ENCODE measurements at regions not wholly inside any gene's neighbourhood (a gene's known extent, or its start where the extent isn't known, plus 50 kb on each side); places are given as distances from the start of the nearest gene placed in this dataset.

DNA sequence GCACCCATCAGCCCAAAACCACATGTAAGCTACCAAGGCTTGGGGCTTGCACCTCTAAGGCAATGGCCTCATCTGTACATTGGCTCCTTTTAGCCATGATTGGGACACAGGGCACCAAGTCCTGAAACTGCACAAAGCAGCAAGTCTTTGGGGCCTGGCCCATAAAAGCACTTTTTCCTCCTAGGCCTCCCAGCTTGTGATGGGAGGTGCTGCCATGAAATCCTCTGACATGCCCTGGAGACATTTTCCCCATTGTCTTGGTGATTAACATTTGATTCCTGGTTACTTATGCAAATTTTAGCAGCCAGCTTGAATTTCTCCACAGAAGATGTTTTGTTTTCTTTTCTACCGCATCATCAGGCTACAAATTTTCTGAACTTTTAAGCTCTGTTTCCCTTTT lies 58.5 kb upstream of the PABPC4L start:
- Mint-ChIP-seq H3K36me3 (ENCODE audit: low read depth) (peaks cover 26% of the 10 kb centered on the region), H3K27ac (no peak overlapping the region), H3K9me3 (peaks cover 27% of the 10 kb centered on the region), H3K4me3 (no peak overlapping the region), H3K4me1 (peaks cover 2% of the 10 kb centered on the region; the same call in 2 of the 3 replicates), H3K27me3 (ENCODE audit: insufficient read depth, low read depth, poor library complexity) (peaks cover 3% of the 10 kb centered on the region)
- H3K36me3 ChIP-seq (ENCODE audit: insufficient read depth), result no peaks in the 10 kb centered on the region
- peaks cover 6% of the 10 kb centered on the region; the same call in 1 of the 2 replicates for H3K4me1 ChIP-seq (ENCODE audit: insufficient read depth)
- no peak overlapping the region for H2AFZ ChIP-seq
- no peak overlapping the region for H3K27ac ChIP-seq (ENCODE audit: low read depth)
- H3K79me2 ChIP-seq (replicated peaks; ENCODE audit: insufficient read depth), result no peaks in the 10 kb centered on the region
- ATAC-seq (no peak), DNase-seq (ENCODE audit: low spot score) (no peak)
- no peak overlapping the region for H3K4me3 ChIP-seq
- no peaks in the 10 kb centered on the region for H4K20me1 ChIP-seq (replicated peaks; ENCODE audit: insufficient read depth)
- H3K4me2 ChIP-seq, result no peak overlapping the region
- peaks cover 8% of the 10 kb centered on the region; the same call in 1 of the 2 replicates for H3K9me2 ChIP-seq (ENCODE audit: insufficient read depth)
- H3F3A ChIP-seq (replicated peaks; ENCODE audit: low read depth), result no peaks in the 10 kb centered on the region
- no peaks in the 10 kb centered on the region for H3K27me3 ChIP-seq (ENCODE audit: insufficient read depth)
- TF ChIP-seq STAT1 (IDR thresholded peaks at IDR 0.05; ENCODE audit: unreplicated experiment) (no peak), NANOG (IDR thresholded peaks at IDR 0.05; ENCODE audit: borderline replicate concordance) (no peak), EZH2 (IDR thresholded peaks at IDR 0.05; ENCODE audit: low read depth, unreplicated experiment) (no peak), ZNF114 (CRISPR knock-in tag; IDR thresholded peaks at IDR 0.05) (no peak), POLR2AphosphoS5 (IDR thresholded peaks at IDR 0.05; ENCODE audit: low read depth) (no peak), JUNB (IDR thresholded peaks at IDR 0.05; ENCODE audit: unreplicated experiment) (no peak), EZH2phosphoT487 (IDR thresholded peaks at IDR 0.05; ENCODE audit: unreplicated experiment) (no peak), CREB1 (CRISPR knock-in tag; IDR thresholded peaks at IDR 0.05; ENCODE audit: low read depth) (no peak), ZNF331 (CRISPR knock-in tag; IDR thresholded peaks at IDR 0.05; ENCODE audit: low read depth) (no peak)
- TF ChIP-seq, protein P1, sequence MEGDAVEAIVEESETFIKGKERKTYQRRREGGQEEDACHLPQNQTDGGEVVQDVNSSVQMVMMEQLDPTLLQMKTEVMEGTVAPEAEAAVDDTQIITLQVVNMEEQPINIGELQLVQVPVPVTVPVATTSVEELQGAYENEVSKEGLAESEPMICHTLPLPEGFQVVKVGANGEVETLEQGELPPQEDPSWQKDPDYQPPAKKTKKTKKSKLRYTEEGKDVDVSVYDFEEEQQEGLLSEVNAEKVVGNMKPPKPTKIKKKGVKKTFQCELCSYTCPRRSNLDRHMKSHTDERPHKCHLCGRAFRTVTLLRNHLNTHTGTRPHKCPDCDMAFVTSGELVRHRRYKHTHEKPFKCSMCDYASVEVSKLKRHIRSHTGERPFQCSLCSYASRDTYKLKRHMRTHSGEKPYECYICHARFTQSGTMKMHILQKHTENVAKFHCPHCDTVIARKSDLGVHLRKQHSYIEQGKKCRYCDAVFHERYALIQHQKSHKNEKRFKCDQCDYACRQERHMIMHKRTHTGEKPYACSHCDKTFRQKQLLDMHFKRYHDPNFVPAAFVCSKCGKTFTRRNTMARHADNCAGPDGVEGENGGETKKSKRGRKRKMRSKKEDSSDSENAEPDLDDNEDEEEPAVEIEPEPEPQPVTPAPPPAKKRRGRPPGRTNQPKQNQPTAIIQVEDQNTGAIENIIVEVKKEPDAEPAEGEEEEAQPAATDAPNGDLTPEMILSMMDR (conservative IDR thresholded peaks at IDR 0.05; ENCODE audit: low read depth in 2 of 2), result no peak
- TF ChIP-seq, protein P2, sequence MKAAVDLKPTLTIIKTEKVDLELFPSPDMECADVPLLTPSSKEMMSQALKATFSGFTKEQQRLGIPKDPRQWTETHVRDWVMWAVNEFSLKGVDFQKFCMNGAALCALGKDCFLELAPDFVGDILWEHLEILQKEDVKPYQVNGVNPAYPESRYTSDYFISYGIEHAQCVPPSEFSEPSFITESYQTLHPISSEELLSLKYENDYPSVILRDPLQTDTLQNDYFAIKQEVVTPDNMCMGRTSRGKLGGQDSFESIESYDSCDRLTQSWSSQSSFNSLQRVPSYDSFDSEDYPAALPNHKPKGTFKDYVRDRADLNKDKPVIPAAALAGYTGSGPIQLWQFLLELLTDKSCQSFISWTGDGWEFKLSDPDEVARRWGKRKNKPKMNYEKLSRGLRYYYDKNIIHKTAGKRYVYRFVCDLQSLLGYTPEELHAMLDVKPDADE (IDR thresholded peaks at IDR 0.05), result no peak
- TF ChIP-seq, protein P3, sequence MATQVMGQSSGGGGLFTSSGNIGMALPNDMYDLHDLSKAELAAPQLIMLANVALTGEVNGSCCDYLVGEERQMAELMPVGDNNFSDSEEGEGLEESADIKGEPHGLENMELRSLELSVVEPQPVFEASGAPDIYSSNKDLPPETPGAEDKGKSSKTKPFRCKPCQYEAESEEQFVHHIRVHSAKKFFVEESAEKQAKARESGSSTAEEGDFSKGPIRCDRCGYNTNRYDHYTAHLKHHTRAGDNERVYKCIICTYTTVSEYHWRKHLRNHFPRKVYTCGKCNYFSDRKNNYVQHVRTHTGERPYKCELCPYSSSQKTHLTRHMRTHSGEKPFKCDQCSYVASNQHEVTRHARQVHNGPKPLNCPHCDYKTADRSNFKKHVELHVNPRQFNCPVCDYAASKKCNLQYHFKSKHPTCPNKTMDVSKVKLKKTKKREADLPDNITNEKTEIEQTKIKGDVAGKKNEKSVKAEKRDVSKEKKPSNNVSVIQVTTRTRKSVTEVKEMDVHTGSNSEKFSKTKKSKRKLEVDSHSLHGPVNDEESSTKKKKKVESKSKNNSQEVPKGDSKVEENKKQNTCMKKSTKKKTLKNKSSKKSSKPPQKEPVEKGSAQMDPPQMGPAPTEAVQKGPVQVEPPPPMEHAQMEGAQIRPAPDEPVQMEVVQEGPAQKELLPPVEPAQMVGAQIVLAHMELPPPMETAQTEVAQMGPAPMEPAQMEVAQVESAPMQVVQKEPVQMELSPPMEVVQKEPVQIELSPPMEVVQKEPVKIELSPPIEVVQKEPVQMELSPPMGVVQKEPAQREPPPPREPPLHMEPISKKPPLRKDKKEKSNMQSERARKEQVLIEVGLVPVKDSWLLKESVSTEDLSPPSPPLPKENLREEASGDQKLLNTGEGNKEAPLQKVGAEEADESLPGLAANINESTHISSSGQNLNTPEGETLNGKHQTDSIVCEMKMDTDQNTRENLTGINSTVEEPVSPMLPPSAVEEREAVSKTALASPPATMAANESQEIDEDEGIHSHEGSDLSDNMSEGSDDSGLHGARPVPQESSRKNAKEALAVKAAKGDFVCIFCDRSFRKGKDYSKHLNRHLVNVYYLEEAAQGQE (IDR thresholded peaks at IDR 0.05; ENCODE audit: unreplicated experiment), result no peak
- TF ChIP-seq, protein P4, sequence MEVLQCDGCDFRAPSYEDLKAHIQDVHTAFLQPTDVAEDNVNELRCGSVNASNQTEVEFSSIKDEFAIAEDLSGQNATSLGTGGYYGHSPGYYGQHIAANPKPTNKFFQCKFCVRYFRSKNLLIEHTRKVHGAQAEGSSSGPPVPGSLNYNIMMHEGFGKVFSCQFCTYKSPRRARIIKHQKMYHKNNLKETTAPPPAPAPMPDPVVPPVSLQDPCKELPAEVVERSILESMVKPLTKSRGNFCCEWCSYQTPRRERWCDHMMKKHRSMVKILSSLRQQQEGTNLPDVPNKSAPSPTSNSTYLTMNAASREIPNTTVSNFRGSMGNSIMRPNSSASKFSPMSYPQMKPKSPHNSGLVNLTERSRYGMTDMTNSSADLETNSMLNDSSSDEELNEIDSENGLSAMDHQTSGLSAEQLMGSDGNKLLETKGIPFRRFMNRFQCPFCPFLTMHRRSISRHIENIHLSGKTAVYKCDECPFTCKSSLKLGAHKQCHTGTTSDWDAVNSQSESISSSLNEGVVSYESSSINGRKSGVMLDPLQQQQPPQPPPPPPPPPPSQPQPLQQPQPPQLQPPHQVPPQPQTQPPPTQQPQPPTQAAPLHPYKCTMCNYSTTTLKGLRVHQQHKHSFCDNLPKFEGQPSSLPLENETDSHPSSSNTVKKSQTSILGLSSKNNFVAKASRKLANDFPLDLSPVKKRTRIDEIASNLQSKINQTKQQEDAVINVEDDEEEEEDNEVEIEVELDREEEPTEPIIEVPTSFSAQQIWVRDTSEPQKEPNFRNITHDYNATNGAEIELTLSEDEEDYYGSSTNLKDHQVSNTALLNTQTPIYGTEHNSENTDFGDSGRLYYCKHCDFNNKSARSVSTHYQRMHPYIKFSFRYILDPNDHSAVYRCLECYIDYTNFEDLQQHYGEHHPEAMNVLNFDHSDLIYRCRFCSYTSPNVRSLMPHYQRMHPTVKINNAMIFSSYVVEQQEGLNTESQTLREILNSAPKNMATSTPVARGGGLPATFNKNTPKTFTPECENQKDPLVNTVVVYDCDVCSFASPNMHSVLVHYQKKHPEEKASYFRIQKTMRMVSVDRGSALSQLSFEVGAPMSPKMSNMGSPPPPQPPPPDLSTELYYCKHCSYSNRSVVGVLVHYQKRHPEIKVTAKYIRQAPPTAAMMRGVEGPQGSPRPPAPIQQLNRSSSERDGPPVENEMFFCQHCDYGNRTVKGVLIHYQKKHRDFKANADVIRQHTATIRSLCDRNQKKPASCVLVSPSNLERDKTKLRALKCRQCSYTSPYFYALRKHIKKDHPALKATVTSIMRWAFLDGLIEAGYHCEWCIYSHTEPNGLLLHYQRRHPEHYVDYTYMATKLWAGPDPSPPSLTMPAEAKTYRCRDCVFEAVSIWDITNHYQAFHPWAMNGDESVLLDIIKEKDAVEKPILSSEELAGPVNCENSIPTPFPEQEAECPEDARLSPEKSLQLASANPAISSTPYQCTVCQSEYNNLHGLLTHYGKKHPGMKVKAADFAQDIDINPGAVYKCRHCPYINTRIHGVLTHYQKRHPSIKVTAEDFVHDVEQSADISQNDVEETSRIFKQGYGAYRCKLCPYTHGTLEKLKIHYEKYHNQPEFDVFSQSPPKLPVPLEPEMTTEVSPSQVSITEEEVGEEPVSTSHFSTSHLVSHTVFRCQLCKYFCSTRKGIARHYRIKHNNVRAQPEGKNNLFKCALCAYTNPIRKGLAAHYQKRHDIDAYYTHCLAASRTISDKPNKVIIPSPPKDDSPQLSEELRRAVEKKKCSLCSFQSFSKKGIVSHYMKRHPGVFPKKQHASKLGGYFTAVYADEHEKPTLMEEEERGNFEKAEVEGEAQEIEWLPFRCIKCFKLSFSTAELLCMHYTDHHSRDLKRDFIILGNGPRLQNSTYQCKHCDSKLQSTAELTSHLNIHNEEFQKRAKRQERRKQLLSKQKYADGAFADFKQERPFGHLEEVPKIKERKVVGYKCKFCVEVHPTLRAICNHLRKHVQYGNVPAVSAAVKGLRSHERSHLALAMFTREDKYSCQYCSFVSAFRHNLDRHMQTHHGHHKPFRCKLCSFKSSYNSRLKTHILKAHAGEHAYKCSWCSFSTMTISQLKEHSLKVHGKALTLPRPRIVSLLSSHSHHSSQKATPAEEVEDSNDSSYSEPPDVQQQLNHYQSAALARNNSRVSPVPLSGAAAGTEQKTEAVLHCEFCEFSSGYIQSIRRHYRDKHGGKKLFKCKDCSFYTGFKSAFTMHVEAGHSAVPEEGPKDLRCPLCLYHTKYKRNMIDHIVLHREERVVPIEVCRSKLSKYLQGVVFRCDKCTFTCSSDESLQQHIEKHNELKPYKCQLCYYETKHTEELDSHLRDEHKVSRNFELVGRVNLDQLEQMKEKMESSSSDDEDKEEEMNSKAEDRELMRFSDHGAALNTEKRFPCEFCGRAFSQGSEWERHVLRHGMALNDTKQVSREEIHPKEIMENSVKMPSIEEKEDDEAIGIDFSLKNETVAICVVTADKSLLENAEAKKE (CRISPR knock-in tag; IDR thresholded peaks at IDR 0.05), result no peak
